ENCODE measurements at regions not wholly inside any gene's neighbourhood (a gene's known extent, or its start where the extent isn't known, plus 50 kb on each side); places are given as distances from the start of the nearest gene placed in this dataset.

DNA sequence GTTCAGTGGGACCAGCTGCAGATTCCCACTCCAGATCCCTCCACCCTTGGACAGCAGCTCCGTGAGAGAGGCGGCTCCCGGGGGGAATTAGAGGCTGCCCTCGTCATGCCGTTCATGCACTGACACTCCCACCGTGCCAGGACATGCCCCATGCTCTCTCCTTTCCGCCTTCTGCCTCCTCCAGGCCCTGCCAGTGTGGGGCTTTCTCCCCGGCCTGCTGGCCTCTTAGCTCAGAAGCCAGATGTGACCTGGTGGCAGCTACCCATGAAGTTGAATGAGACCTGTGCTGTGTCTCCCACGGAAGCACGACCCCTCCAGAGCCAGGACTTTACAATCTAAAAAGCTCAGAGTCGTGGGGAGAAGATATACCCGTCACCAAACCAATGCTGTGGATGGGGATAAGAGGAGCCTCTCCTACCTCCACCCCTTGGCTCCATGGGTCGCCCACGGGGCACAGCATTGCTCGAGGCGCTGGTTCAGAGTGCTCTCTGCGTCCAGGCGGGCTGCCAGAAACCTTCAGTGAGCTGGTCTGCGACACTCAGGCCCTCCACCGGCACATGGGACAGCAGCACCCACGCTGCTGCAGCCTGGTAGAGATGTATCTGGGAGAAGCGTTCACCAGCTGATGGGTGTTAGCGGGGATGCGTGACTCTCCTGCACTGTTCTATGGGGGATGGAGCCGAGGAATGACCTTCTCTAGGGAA lies 111.0 kb upstream of the GPC1 start:
- DNase-seq: no peak

DNA sequence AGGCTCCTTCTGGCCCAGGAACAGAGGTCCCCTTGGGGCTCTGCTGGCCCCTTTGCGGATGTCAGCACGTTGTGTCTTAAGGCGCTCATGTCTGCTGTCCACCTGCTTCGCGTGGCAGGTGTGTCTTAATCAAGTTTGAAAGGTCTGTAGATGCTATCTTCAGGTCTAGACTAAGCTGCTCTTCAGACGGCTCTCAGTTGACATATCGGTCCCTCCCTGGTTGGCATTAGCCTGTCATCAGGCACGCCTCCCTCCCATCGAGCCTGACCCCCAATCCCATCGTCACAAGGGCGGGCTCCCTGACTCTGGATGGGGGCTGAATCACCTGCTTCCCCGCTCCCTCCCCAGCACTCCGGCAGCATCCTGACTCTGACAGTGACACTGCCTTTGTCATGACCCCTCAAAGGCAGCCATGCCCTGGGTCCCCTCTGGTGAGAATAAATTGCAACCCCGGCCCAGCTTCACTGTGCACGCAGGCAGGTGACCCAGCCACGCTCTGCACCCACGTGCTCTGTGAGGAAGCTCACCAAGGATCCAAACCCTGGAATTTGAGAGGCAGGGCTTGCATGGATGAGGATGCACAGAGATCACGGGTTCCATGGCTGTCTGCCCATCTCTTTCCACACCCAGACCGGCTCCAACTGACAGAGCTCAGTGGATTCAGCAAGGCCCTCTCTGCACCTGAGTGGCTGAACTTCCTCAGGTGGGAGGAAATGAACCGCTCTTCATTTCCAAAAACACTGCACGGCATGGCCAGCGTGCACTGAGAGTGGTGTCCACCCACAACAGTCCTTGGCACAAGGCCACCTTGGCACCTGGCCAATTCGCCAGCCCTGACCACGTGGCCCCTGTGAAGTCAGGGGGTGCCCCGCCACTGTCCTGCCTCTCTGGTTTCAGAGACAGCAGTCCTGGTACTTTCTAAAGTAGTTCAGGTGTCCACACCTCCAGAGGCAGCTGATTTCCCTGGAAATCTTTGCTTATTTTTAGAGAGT lies 110.2 kb upstream of the GPC1 start:
- DNase-seq: no peak

DNA sequence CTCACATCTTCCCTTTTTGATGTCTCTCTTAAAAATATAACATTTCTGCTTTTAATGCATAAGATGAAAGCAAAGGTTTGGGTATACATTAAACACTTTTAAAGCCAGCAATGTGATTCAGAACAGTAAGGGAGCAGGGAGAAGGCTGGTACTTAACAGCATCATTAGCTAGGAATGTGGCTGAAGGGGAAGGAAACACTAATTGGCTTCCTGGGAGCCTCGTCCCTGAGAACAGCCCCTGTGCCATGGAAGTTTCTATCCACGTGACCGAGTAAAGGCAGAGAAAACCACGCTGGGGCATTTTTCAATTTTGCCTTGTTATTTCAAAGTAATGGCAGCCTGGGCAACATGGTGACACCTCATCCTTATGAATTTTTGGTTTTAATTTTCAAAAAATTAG lies 109.2 kb upstream of the GPC1 start:
- peak; percentile 55 for DNase-seq

DNA sequence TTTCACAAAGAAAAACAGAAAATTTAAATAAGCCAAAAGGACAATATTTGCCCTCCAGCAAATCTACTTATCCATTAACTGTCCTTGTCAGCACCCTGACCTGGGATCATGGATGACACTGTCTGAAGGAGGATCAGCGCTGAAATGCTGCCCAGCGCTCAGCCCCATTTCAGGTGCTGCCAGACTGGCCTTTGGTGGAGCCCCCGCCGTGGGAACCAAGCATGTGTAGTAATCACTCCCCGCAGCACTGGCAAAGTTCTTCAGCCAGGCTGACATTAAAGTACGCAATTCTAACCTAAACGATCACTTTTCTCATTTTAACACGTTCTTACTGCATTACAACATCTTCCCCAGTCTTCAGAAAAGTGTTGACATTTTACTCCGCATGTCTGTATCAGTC lies 108.6 kb upstream of the GPC1 start:
- no peak for DNase-seq

DNA sequence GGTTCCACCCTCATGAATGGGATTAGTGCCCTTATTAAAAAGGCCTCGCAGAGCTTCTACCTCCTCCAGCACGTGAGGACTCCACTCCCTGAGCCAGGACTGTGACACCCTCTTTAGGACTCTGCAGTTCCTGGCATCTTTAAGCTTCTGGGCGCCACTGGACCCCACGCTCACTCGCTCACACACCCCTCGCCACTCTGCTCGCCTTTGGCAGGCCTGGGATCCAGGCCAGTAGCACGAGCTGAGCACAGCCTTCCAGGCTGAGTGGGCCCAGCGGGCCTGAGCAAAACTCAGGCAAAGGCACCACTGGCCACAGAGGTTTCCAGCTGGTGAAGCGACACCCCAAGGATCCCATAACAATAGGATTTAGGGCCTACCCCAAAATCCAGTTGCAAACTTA lies 107.9 kb upstream of the GPC1 start:
- DNase-seq: no peak

DNA sequence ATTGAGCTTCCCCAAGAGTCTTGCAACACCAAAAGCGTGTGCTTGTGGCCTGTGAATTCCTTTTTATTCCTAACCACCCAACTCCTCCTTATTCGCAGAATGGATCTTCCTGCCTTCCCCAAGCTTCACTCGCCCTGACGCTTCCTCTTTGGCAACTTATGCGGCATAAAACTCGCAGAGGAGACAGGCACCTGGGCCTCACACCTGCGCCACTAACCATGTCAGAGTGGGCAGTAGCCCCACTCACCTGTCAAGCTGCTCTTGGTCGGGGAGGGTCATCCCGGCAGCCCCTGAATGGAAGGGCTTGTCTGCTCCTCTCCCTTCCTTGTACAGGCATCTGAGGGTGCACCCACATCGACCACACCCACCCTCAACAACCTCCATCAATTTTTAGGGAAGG lies 106.9 kb upstream of the GPC1 start:
- no peak for DNase-seq

DNA sequence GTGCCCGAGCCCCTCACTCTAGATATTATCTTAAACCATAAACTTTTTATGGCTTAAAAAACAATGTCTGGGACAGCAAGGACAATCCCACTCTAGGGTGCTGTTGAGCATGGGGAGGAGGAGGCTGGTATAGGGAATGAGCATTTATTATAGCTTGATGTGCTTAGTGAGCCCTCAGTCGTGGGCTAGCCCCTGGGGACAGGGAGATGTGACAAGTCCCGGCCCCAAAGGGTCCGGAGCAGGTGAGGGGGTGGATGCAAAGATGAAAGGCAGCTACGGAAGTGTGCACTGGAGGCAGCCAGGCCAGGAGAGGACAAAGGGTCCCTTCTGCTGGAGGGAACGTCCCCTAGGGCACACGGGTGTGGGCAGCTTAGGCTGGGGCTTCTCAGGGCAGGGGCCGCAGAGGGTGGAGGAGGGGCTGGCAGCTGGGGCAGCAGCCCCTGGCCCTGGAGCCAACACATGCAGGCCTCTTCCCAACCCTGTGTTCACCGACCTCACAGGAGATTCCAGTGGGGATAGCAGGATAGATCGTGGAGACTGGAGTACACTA lies 106.3 kb upstream of the GPC1 start:
- no peak for DNase-seq

DNA sequence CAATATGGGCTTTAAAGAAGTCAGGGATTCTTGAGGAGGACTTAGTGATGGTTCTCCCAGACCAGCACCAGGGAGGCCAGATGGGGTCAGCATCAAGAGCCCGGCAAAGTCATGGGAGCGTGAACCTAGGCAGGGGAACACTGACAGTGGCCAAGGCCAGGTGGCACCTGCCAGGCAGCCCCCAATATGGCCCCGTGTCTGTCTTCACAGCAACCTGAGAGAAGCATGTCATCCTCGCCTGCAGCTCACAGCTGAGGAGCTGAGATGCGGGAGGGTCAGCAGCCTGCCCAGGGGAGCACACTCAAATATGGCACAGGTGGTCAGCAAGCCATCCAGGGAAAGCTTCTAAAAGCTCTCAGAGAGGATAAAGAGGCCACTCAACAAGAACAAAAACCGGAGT lies 105.7 kb upstream of the GPC1 start:
- DNase-seq: no peak

DNA sequence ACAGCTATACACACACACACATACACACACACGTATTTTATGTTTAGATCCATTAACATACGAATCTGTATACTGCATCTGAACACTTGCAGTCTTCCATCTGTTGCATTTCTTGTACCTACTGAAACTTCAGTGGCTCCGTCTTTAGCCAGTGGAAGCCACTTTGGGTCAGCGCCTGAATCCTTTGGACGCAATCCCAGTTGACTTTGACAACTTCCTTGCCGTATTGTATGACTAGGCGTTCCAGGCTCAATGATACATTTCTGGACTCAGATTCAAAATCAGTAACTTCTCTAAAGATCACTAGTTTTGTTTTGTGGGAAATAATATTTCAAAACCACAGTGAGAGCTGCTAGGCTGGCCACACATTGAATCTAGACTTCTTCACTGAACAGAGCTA lies 101.5 kb upstream of the GPC1 start:
- DNase-seq: no peak

DNA sequence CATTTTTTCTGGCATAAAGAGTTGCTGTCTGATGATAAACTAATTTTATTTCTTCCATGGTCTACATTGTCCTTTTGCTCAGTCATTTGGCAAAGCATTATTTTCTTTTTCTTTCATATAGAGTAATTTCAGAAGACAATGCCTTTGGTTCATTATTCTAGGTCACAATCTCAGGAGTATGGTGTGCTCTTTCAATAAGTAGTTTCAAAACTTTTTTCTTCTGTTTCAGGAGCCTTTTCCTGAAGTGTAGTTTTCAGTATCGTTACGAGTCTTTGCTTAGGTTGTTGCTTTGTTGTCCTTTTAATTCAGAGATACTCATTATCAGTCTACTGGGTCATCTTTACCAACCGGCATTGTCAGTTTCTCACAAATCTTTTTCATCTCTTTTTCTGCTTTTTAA lies 100.4 kb upstream of the GPC1 start:
- no peak for DNase-seq

DNA sequence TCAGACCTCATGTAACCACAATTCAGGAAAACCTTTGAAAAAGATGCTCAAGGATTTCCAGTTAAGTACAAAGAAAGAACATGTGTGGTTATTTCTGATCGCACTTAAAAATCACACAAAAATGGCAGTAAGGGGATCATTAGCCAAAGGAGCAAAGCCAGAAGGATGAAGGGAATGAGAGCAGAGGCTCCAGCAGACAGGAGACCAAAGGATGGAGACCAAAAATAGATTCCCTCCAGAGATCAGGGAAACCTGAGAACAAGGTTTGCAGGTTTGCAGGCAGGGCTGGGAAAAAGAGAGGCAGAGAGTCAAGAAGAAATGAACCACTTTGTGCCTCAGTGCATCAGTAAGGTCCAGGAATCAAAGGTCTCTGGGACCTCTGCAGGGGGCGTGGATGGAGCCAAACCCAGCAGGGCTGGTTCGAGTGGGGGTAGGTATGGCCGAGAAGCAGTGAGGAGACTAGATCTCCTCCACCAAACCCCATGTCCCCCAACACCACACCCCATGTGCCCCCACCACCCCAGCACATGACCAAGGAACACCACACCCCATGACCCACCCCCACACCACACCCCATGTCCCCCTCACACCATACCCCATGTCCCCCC lies 98.5 kb upstream of the GPC1 start:
- DNase-seq: no peak

DNA sequence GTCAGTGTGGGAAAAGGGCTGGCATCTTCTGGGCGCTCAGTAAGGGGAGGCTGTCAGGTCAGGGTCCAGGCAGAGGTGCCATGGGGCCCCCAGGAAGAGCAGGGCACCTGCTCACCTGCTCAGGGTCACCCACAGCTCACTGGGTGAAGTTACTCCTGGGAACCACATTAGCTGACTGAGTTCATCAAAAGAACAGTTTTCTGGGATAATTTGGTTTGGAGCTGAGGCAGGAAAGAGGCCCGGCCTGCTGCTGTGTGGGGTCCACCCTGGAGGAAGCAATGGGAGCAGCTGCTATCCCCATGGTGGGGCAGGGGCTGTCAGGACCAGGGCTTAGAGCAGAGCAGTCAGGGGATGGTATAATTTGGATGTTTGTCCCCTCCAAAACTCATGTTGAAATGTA lies 97.2 kb upstream of the GPC1 start:
- no peak for DNase-seq

DNA sequence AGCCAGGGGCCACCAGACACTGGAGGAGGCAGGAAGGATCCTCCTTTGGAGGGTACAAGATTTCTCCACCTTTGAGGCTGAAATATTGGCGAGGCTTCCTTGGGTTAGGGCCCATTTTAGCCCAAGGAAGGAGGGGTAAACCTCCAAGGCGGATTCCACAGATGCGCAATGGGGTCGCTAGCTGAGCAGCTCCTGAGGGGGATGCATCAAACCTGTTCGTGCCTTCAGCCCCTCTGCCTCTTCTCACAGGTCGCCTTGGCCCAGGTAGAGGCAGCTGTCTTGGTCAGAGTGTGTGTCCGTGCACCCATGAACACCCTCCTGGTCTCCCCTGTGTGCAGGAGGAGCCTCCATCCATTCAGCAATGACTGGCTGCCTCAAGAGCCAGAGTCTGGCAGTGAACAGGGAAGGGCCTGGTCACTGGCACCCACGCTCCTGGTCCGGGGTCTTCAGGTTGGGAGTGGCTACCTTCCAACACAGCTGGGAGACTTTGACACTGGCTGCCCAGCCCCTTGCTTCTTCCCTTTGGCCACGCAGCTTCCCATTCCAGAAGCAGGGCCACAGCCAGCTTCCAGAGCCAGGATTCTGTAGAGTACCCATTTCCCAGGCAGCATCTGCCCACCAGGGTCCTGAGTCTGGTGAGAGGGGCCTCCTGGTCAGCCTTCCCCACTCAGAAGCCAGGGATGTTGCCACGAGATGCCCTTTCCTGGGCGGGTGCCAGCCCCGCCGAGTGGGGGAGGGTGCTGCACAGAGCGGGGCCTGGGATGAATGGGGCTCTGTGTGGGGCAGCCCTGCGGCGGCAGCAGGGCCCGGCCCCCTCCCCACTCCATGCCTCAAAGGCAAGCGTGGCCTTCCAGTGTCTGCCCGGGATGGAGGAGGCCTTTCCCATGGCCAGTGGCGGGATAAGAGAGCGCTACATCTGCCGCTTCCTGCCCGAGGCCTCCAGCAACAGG lies 95.8 kb upstream of the GPC1 start:
- DNase-seq: no peak

DNA sequence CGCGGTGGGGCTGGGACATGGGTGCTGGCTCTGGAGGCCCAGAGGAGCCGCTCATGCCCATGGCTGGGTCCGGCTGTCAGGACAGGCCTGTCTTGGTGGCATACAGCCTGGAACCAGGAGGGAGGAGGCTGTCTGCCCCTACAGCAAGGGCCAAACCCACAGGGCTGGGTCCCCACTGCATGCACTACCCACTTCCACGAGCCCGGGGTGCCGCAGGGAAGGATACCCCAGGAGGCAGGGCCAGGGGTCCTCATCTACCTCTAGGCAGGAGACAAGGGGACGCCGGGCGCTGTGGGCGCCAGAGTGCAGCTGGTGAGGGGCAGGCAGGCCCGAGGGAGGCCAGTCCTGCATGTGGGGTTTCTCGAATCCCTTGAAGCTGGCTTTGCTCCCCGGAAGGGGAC lies 95.1 kb upstream of the GPC1 start:
- DNase-seq: no peak

DNA sequence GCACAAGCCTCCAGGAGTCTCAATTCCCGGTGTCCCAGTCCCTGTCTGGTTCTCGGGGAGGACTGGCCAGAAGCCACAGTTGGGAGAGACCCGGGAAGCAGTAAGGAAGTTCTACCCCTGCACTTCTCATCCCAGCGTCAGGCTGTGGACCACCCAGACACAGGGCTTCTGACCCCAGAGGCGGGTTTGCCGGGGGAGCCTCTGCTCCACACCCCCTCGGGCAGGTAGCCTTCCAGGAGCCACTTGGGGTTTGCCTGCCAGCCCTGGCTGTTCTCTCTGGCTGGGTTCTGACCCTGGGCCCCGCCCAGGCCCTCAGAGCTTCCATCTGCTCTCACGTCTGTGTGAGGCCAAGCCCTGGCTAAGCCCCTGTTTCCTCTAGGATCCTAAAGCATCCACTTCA lies 94.4 kb upstream of the GPC1 start:
- DNase-seq: no peak

DNA sequence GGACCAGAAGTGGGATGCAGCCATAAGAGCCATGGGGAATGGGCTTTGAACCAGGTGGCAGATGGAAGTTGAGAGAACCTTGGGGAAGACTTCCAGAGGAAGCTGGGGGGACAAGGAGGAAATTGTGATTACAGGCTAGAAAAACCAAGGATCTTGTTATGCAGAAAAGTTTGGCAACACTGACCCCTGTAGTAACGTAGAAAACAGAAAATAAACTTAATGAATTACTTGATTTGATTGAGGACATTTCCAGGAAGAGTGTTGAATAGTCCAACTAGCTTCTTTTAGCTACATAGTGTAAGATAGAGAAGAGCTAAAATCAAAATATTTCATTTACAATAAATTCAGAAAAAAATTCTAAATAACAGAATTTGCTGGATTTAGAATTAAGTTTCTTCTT lies 91.9 kb upstream of the GPC1 start:
- DNase-seq: no peak

DNA sequence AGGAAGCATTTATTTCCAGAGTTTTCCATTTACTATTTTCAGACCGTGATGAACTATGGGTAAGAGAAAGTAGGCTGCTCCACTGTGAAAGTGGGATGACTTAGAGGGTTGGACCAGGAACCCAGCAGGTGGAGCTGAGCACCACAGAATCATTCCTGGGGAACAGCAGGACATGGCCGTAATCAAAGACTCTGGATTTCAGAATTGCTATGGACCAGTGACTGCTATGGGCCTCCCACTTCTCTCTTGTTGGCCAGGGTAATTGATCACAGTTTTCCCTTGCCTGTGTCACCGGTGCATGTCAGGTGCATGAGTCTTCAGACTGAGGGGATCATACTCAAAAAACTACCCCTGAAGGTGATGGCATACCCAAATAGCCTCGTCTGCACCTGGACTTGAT lies 90.6 kb upstream of the GPC1 start:
- peak; percentile 9 for DNase-seq

DNA sequence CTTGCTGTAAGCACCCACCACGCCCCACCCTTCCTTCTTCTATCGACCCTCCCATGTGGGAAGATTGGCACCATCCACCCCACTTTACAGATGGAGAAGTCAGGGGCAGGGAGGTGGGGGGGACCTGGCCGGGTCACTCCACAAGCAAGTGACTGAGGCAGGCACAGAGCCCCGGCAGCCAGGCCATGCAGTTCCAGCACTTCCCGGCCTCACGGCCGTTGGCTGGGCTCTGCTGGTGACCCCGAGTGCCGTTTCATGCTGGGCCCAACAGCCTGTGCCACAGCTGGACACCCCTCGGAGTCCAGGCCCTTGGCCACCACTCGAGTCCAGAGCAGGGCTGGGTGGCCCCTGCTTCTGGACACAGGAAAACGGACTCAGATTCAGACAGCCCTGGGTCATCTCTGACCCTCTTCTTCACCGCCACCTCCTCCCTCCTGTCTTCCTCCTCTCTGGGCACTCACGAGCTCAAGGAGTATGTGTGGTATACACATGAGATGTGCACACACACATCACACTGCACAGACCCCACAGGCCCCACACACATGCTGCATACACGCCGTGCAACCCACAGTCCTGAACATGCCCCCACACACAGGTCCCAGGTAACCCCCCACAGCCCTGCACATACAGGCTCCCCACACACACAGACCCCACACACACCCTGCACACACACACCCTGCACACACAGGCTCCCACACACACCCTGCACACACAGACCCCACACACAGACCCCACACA lies 89.3 kb upstream of the GPC1 start:
- no peak for DNase-seq

DNA sequence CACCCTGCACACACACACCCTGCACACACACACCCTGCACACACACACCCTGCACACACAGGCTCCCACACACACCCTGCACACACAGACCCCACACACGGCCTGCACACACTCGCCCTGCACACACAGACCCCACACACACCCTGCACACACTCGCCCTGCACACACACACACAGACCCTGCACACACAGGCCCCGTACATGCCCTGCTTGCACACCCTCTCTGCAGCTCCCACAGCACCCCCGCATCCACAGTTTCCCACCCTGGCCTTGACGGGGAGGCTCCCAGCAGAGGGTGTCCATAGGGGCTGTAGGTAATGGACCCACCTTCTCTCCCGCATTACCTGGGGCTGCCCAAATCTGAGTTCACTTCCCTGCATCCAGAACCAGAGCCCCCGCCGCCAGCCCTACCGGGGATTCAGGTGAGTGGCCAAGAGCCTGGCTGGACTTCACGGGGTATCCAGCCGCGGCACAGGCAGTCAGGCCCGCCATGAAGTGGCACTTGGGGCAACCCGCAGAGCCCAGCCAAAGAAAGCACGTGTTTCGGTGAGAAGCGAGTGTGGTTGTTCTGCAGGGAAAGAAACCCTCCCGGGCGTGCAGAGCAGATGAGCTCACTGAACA lies 88.6 kb upstream of the GPC1 start:
- no peak for DNase-seq

DNA sequence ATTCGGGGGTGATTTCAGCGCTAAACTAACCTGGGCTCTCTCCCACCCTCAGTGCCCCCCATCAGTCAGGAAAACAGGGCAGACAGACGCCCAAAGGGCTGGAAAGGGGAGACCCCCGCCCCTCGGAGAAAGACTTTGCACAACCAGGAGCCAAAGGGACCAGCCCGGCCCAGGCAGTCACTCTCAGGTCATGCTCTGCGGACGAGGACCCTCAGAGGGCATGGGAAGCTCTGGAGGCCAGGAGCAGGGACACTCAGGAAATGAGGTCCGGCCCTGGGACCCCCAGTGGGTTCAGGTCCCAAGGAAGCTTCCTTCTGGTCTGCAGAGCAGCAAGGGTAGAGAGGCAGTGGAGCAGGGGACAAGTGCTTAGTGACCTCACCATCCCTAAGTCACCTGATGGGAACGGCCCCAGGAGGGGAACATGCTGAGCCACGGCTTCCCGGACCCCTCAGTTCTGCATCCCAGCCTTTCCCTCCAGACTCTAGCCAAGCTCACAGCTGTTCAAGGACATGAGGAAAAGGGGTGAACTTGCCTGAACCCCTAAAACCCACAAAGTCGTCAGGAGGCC lies 88.0 kb upstream of the GPC1 start:
- no peak for DNase-seq

DNA sequence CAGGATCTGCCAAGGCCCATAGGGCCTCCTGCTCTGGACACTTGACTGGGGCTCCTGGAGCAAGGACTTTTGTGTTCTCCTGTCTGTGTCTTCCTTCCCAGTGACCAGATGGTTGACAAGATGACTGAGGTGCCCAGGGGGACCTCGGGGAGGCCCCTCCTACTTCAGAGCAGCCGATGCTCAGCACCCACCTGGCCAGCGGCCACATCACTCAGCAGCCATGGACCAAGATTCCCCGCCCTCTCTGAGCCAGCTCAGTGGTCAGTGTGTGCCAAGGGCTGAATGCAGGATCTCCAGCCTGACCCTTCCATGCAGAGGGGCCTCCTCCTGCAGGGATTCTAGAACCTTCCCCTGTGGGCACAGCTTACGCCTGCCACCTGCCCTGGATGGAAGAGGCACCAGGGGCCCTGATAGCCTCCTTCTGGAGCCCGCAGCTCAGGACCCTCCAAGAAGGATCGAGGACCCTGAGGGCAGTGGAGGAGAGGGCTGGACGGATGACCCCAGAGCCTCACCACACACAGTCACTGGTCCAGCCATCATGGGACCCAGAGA lies 87.4 kb upstream of the GPC1 start:
- DNase-seq: no peak

Data from EL (cell line).